ENCODE measurements at regions not wholly inside any gene's neighbourhood (a gene's known extent, or its start where the extent isn't known, plus 50 kb on each side); places are given as distances from the start of the nearest gene placed in this dataset.

GRCh38 chr17:73990290-73990689 is 213.2 kb upstream of the RPL38 start:
- DNase-seq, result no peak

- DNase-seq, result no peak
Observed at GRCh38 chr17:73991260-73991659, 212.2 kb upstream of the RPL38 start.

DNA sequence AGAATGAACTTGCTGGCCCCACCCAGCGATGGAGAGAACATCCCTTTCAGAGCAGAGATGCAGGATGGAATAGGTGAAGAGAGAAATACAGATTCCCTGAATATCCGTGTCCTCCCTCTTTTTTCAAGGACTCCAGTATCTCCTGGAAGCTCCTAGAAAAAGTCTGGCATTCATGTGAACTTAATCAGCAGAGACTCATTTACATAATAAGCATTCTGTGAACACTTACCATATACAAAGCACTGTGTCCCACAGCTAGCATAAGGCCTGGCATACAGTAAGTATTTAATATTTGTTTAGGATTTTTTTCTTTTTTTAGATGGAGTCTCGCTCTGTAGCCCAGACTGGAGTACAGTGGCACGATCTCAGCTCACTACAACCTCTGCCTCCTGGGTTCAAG is 208.5 kb upstream of the RPL38 start:
- no peak for DNase-seq

GRCh38 chr17:73997059-73997458 is 206.4 kb upstream of the RPL38 start:
- no peak for DNase-seq

DNA sequence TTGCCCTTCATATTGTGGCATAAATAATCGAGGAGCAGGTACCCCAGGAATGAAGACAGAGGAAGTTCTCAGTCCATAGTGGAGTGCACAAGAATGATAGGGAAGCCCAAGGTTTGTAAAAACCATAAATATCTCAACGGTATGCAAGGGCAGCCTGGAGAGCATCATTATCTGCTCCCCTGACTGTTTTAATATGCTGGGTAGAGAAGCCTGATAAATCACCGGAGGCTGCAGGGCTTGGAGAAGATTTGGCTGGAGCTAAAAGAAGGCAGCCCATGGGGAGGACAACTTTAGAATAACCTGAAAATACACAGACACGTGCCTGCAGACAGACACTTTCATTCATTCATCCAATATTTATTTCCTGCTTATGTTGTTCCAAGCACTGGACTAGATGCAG is 205.2 kb upstream of the RPL38 start:
- DNase-seq, result no peak

- DNase-seq, result peak; percentile 23 to 57
Observed at GRCh38 chr17:73998653-73999645, 204.5 kb upstream of the RPL38 start.

DNA sequence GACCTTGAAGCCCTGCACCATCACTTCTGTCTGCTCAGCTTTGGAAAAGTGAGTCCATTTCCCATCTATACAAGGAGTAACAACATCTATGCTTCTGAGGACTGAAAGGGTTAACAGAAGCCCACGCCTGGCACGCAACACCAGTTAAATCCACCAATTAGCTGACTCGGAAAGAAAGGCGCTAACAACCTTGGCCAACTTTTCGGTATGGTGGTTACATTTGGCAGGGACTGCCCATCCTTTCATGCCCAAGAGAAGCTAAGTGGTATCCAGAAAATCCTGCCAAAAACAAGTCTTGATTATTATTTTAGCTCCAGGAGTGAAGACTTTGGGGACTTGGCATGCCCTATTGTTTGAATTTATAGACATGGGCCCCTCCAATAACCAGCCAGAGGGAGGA is 202.3 kb upstream of the RPL38 start:
- no peak for DNase-seq

- DNase-seq, result no peak
Observed at GRCh38 chr17:74002241-74002640, 201.2 kb upstream of the RPL38 start.

DNA sequence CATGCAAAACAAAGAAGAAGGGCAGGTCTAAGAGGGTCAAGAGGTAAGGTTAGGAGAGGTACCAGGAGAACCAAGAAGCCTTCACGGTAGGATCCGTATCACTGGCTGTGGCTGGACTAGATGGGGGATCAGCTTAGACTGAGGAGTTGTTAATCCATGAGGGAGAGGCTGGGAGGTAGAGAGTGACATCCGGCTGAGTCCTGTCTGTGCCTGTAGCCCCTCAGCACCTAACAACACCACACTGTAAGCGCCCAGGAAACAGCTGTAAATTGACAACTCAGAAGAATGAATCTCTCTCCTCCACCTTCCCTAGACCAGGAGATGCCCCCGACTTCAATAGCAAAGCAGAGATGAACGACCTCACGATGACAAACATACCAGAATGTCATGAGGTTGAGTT is 199.4 kb upstream of the RPL38 start:
- DNase-seq, result no peak

GRCh38 chr17:74005790-74006189 is 197.7 kb upstream of the RPL38 start:
- no peak for DNase-seq

DNA sequence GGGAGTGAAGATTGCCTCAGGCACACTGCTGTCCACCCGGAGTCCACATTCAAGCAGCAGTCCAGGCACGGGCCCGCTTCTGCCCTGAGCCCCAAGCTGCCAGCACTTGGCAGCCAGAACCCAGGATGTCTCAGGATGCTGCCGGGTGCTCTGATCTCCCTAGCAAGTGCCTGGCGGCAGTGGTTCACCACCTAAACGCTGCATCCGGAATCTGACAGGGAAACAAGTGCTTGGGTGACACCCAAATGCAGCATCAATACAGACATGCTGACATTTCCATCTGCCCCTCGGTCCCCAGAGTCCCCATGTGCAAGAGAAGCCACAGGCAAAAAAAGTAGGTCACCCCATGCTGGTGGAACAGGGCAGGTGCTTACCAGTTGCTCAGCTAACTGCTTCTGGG is 197.1 kb upstream of the RPL38 start:
- no peak for DNase-seq

DNA sequence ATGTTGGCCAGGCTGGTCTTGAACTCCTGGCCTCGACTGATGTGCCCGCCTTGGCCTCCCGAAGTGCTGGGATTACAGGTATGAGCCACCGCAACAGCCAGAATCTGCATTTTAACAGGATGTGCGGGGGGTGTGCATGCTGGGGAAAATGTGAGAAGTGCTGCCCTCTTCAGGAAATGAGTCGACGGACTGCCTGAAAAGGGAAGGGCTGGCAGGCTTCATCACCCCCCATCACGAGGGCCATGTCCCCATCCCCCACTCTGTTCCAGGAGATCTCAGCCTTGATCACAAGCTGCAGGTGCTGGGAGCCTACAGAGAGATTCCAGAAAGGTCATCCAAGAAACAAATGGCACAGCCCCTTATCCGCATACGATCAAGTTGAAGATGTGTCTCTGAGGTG is 195.3 kb upstream of the RPL38 start:
- peak in 1 of 2 donors; percentile 14 for DNase-seq

DNA sequence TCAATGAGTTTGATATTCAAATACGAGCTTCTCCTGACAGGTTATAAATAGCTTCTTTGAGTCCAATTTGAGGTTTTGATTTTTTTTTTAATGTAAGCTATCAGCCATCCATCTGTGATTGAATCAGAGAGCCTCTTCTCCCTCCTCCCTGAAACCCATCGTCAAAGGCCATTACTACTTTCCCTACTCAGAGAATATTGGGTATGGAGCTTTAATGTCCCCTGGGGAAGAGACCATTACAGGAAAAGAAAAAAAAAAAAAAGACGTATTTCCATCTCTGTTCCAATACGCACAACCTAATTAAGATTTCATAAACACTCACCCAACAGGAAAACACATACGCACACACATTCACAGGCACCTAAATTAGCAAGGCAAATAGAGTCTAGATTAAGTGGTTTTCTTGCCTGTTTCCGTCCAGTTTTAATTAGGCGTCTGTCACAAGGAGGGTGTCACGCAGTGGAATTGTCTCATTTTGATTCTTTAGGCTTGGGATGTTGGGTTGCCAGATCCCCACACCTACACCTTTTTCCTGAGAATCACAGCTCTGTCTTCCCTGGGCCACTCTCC is 194.3 kb upstream of the RPL38 start:
- DNase-seq, result no peak

DNA sequence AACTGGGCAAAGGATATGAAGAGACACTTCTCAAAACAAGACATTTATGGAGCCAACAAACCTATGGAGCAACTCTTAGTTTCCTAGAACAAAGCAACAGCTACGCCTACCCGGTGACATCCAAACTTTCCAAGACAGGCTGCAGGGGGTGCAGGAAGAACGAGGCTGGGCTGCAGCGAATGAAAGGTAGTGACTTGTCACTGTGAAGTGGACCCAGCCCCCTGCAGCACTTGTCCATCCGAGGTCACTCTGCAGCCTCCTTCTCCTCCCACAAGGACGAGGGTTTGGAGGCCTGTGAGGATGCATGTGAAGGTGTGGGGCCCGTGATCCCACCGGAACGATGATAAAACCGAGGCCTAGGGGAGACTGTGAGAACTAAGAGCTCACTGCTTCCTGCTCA is 192.6 kb upstream of the RPL38 start:
- no peak for DNase-seq

- DNase-seq, result no peak
Observed at GRCh38 chr17:74011966-74012365, 191.5 kb upstream of the RPL38 start.

GRCh38 chr17:74012465-74012864 is 191.0 kb upstream of the RPL38 start:
- peak; percentile 6 to 43 for DNase-seq

DNA sequence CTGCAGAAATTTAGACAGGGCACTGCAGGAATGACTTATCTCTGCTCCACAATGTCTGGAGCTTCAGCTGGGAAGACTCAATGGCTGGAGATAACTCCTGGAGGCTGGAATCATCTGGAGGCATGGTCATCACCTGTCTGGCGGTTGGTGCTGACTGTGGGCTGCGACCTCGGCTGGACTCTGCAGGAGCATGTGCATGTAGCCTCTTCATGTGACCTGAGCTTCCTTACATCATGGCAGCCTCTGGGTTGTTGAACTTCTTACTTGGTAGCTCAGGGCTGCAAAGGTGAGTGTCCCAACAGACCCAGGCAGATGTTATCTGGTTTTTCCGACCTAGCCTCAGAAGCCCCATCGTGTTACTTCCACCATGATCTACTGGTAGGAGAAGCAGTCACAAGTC is 188.2 kb upstream of the RPL38 start:
- DNase-seq, result no peak

GRCh38 chr17:74015990-74016389 is 187.5 kb upstream of the RPL38 start:
- no peak for DNase-seq

- DNase-seq, result no peak
Observed at GRCh38 chr17:74016461-74016860, 187.0 kb upstream of the RPL38 start.

DNA sequence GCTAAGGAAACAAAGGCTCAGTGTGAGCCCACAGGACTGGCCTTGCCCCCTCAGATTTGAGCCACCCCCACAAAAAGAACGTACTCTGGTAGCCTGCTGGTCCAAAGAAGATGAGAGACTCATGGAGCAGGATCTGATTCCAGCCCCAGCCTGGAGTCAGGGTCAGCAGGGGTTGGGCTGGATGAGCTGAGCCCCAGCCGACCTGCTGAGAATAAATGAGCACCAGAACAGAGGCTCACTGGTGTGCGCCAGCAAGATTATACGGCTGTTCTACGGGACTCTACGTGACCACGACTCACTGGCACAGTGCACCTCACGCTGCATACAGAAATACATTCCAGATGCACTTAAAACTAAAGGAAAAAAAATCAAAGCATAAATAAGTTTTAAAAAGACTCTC is 186.0 kb upstream of the RPL38 start:
- DNase-seq, result no peak

DNA sequence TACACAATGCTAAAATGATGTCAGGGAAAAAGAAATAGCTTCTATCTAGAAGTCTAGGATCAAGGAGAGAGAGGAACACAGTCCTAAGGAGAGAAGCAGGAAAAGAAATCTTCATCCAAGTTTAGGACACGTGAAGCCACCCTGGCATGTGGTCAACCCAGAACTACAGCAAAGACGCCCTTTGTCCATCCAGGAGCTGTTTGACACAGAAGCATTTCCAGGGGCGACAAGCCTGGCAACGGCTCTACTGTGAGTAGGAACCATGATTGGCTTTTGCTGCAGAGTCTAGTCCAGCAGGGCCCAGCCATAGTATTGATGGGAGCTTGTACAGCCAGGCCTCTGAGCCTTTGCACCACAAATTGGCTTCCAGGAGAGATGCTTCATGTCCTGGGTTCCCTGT is 185.4 kb upstream of the RPL38 start:
- DNase-seq, result no peak

DNA sequence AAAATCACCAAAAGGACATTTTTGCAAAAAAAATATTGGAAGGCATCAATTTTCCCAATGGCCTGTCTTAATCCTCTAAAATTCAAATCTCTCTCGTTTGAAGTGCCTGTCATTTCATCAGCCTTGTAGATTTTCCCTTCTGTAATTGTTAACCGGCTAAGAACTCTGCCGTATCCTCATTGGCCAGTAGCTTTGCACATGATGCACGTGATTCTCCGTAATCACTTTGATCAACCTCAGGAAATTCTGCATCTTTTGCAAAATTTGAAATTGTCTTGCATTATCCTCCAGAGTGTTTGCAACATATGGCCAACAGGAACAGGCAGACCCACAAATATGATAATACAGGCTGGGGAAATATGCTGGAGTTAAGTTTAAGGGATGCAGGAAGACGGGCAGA is 184.2 kb upstream of the RPL38 start:
- DNase-seq, result no peak

DNA sequence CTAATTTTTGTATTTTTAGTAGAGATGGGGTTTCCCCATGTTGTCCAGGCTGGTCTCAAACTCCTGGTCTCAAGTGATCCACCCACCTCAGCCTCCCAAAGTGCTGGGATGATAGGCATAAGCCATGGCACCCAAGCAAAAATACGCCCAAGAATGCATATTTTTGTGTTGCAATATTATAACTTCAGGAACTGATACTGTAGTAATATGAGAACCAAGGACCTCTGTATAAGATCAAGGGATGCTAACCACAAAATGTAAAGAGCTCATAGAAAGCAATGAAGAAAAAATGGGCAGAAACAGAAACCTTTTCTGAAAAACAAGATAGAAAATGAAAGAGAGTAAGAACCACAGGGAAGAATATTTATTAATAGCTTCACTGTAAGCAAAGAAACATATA is 183.6 kb upstream of the RPL38 start:
- no peak for DNase-seq

DNA sequence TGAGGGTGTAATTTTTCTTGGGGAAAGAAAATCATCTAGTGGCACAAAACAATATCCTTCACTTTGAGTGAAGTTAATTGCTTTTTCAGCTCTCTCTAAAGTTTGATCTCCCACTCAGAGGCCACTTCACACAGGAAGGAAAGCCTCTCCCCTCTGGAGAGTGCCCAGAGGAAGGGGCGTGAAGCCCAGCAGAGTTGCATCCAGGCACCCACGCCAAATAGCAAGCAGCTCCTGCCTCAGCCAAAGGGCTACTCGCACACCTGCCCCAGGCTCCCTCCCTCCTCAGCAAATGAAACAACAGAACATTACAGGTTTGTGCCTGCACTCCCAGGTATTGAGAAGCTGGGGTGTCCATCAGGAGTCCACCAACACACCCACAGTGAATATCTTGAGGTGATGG is 183.0 kb upstream of the RPL38 start:
- DNase-seq, result no peak
